Left lung (tissue), 4 donors: ENCODE measurements at regions not wholly inside any gene's neighbourhood (a gene's known extent, or its start where the extent isn't known, plus 50 kb on each side); places are given as distances from the start of the nearest gene placed in this dataset.
"Not testable (repeated sequence)": the region's sequence is repeated elsewhere in the genome, so short reads cannot be mapped to it uniquely, and the experiment has no call there.

ENCODE experiments used
- ATAC-seq: fragments of 200-7000 bp; cut with Tn5 transposase; one replicate; pipeline ENCODE4 v1.9.1; 2020; ENCODE audit warnings: moderate library complexity
- DNase-seq, 4 donors: peaks; one replicate each; pipeline ENCODE4 v3.0.0-alpha.2; 2013 to 2020
- H3K27ac ChIP-seq, 2 donors: fragments of 200-600 bp; sonication (generic) in 1 of 2; one replicate each; pipeline versions ENCODE4 v1.5.0 to v1.8.0; 2020 to 2021
- H3K27me3 ChIP-seq, 2 donors: fragments of 200-600 bp; sonication (generic) in 1 of 2; one replicate each; pipeline versions ENCODE4 v1.5.0 to v1.8.0; 2020 to 2021
- H3K36me3 ChIP-seq, 2 donors: fragments of 200-600 bp; sonication (generic) in 1 of 2; one replicate each; pipeline versions ENCODE4 v1.5.0 to v1.8.0; 2020 to 2021
- H3K4me1 ChIP-seq, 2 donors: fragments of 200-600 bp; one replicate each; pipeline ENCODE4 v1.8.0; 2021
- H3K4me3 ChIP-seq, 2 donors: fragments of 200-600 bp; sonication (generic) in 1 of 2; one replicate each; pipeline versions ENCODE4 v1.5.0 to v1.8.0; 2020 to 2021; ENCODE audit warnings: mild to moderate bottlenecking in 1 of 2
- H3K9me3 ChIP-seq, 2 donors: fragments of 200-600 bp; sonication (generic) in 1 of 2; one replicate each; pipeline versions ENCODE4 v1.5.0 to v1.8.0; 2020 to 2021
- intact Hi-C, 2 donors: fragments of 100-400 bp; cut with DNase I; formaldehyde crosslinking; loops; one replicate each; pipeline versions ENCODE4 v1.11.2 to v1.14.2; 2022
- TF ChIP-seq, protein P1 (sequence below), 2 donors: fragments of 200-600 bp; sonication (generic) in 1 of 2; IDR thresholded peaks; one replicate each; pipeline versions ENCODE4 v1.5.0 to v1.8.0; 2021; ENCODE audit warnings: antibody characterized with exemption in 2 of 2
- donor health status: DM: no; HTN: yes; CAD: no.
- donor health status: DM: no; HTN: no; CAD: no.

DNA sequence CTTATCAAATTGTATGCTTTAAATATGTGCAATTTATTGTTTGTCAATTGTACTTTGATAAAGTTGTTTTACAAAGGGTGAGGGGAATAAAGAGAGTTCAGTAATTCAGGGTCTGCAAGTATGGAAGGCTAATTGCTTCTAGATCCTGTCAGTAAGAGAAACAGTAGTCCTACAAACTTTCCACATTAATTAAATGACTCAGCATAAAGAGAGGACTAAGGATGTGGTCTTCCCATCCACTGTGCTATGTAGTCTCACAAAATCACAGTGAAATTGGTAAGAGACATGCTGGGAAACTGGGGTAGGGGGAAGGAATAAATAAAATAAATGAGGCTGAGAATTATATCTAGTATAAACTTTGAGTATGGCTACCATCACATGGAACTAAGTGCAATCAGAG is 130.2 kb upstream of the PKP2 start:
- Histone ChIP-seq H3K36me3 (no peaks in the 10 kb centered on the region), H3K4me3 (no peak overlapping the region), H3K9me3 (peaks cover 0 to 17% of the 10 kb centered on the region in 2 donors), H3K27me3 (no peaks in the 10 kb centered on the region), H3K27ac (no peak overlapping the region), H3K4me1 (no peaks in the 10 kb centered on the region)
- DNase-seq (no peak), ATAC-seq (no peak)
- TF ChIP-seq, protein P1, sequence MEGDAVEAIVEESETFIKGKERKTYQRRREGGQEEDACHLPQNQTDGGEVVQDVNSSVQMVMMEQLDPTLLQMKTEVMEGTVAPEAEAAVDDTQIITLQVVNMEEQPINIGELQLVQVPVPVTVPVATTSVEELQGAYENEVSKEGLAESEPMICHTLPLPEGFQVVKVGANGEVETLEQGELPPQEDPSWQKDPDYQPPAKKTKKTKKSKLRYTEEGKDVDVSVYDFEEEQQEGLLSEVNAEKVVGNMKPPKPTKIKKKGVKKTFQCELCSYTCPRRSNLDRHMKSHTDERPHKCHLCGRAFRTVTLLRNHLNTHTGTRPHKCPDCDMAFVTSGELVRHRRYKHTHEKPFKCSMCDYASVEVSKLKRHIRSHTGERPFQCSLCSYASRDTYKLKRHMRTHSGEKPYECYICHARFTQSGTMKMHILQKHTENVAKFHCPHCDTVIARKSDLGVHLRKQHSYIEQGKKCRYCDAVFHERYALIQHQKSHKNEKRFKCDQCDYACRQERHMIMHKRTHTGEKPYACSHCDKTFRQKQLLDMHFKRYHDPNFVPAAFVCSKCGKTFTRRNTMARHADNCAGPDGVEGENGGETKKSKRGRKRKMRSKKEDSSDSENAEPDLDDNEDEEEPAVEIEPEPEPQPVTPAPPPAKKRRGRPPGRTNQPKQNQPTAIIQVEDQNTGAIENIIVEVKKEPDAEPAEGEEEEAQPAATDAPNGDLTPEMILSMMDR (IDR thresholded peaks at IDR 0.05) = no peak
- intact Hi-C loops = no loop called here

DNA sequence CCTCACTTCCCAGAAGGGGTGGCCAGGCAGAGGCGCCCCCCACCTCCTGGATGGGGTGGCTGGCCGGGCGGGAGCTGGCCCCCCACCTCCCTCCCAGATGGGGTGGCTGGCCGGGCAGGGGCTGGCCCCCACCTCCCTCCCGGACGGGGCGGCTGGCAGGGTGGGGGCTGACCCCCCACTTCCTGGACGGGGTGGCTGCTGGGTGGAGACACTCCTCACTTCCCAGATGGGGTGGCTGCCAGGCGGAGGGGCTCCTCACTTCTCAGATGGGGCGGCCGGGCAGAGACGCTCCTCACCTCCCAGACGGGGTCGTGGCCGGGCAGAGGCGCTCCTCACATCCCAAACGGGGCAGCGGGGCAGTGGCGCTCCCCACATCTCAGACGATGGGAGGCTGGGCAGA is 126.1 kb upstream of the PKP2 start:
- peak in 1 of 4 donors; percentile 45 for DNase-seq
- H3K36me3 ChIP-seq, H3K27me3 ChIP-seq, H3K27ac ChIP-seq, H3K4me3 ChIP-seq, ATAC-seq, H3K4me1 ChIP-seq, intact Hi-C loops: not testable (repeated sequence)
- H3K9me3 ChIP-seq = peaks cover 0 to 34% of the 10 kb centered on the region in 2 donors

DNA sequence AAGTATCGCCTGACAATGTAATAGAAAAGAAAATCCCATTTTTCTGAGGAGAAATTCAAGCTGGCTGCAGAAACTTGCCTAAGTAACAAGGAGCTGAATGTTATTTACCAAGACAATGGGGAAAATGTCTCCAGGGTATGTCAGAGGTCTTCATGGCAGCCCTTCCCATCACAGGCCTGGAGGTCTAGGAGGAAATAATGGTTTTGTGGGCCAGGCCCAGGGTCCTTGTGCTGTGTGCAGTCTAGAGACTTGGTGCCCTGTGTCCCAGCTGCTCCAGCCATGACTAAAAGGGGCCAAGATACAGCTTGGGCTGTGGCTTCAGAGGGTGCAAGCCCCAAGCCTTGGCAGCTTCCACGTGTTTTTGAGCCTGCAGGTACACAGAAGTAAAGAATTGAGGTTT is 120.5 kb upstream of the PKP2 start:
- H3K27ac ChIP-seq, ATAC-seq, H3K36me3 ChIP-seq, H3K4me3 ChIP-seq, DNase-seq, H3K27me3 ChIP-seq, intact Hi-C loops, H3K4me1 ChIP-seq: not testable (repeated sequence)
- peaks cover 0 to 53% of the 10 kb centered on the region in 2 donors for H3K9me3 ChIP-seq

DNA sequence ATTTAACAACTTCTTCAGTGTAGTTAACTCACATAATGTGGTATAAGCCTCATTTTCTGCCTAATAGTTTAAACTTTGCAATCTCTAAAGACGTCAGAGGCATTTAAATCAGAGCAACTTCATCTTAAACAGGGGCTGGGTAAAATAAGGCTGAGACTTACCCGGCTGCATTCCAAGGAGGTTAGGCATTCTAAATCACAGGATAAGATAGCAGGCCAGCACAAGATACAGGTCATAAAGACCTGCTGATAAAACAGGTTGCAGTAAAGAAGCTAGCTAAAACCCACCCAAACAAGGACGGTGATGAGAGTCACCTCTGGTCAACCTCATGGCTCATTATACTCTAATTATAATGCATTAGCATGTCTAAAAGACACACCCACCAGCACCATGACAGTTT is 115.6 kb upstream of the PKP2 start:
- no peak for DNase-seq
- peaks cover 0 to 22% of the 10 kb centered on the region in 2 donors for H3K9me3 ChIP-seq
- ATAC-seq = no peak
- H3K27me3 ChIP-seq = no peaks in the 10 kb centered on the region
- TF ChIP-seq, protein P1 (IDR thresholded peaks at IDR 0.05) = no peak
- no peaks in the 10 kb centered on the region for H3K36me3 ChIP-seq
- H3K4me3 ChIP-seq = no peak overlapping the region
- H3K4me1 ChIP-seq = no peaks in the 10 kb centered on the region
- no peak overlapping the region for H3K27ac ChIP-seq
- intact Hi-C loops = no loop called here

DNA sequence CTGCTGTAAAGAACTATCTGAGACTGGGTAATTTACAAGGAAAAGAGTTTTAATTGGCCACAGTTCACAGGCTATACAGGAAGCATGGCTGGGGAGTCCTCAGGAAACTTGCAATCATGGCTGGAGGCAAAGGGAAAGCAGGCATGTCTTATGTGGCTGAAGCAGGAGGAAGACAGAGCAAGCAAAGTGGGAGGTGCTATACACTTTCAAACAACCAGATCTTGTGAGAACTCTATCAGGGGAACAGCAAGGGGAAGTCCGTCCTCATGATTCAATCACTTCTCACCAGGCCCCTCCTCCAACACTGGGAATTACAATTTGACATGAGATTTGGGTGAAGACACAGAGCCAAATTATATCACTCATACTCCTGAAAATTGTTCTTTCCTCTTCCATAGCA is 109.5 kb upstream of the PKP2 start:
- DNase-seq (no peak), ATAC-seq (no peak)
- H3K36me3 ChIP-seq = no peaks in the 10 kb centered on the region
- H3K27me3 ChIP-seq = no peaks in the 10 kb centered on the region
- H3K9me3 ChIP-seq = no peaks in the 10 kb centered on the region
- no peak overlapping the region for H3K27ac ChIP-seq
- intact Hi-C loops = no loop called here
- TF ChIP-seq, protein P1 (IDR thresholded peaks at IDR 0.05) = no peak
- no peak overlapping the region for H3K4me3 ChIP-seq
- H3K4me1 ChIP-seq = no peaks in the 10 kb centered on the region

DNA sequence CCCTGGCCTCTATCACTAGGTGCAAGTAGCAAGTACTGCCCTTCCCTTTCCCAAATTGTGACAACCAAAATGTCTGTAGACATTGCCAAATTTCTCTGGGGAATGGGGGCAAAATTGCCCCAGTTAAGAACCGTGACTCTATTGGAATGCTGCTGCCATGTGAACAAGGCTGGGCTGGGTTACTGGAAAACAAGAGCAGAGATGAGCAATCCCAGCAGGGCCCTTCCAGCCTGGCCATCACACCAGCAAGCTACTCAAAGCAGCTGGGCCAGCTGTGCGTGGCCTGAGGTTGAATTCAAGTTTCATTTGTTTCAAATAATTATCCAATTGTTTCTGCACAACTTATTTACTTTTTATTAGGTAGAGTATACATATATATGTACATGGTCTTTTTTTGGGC is 103.4 kb upstream of the PKP2 start:
- Histone ChIP-seq H3K36me3 (no peaks in the 10 kb centered on the region), H3K9me3 (no peaks in the 10 kb centered on the region), H3K27ac (no peak overlapping the region), H3K4me3 (no peak overlapping the region), H3K4me1 (no peaks in the 10 kb centered on the region), H3K27me3 (no peaks in the 10 kb centered on the region)
- intact Hi-C loops = no loop called here
- DNase-seq = no peak
- TF ChIP-seq, protein P1 (IDR thresholded peaks at IDR 0.05) = no peak
- ATAC-seq = no peak
